IMR-90 (cell line): ENCODE measurements at regions not wholly inside any gene's neighbourhood (a gene's known extent, or its start where the extent isn't known, plus 50 kb on each side); places are given as distances from the start of the nearest gene placed in this dataset.

Experiments used
- ATAC-seq: fragments of 200-7000 bp; cut with Tn5 transposase; 2 replicates; pipeline ENCODE4 v1.9.1; 2020; ENCODE audit warnings: low read depth, mild to moderate bottlenecking, moderate library complexity
- BruUV-seq: library from RNA; stranded (reverse); fragments of 400-500 nt; replicated peaks from 2 replicates; lab custom pipeline; 2021; lab: Mats Ljungman, UMichigan
- CTCF ChIA-PET: fragments of 300-600 bp; formaldehyde crosslinking; extraction: SDS; loops from one replicate; lab custom pipeline; 2021; ENCODE audit warnings: antibody characterized with exemption; lab: Yijun Ruan, JAX
- POLR2A ChIA-PET: fragments of 300-600 bp; sonication (Branson Sonifier 250); formaldehyde crosslinking; loops from one replicate; lab custom pipeline; 2022; ENCODE audit warnings: antibody characterized with exemption; ENCODE audit not compliant: unreplicated experiment; lab: Charles Lee
- DNase-seq: peaks from one replicate; pipeline ENCODE4 v3.0.0; 2013
- H2AFZ ChIP-seq: replicated peaks from 2 replicates; pipeline ENCODE3; 2013; ENCODE audit warnings: low read length, mild to moderate bottlenecking; ENCODE audit not compliant: poor library complexity
- H2AK5ac ChIP-seq: 2 replicates; pipeline ENCODE4 v1.6.1; 2013; ENCODE audit warnings: low read depth, low read length, inconsistent platforms
- H2AK9ac ChIP-seq: replicated peaks from 2 replicates; pipeline ENCODE3; 2013; ENCODE audit warnings: mild to moderate bottlenecking, low read depth, low read length, moderate library complexity; ENCODE audit not compliant: poor library complexity
- H2BK120ac ChIP-seq: 2 replicates; pipeline ENCODE4 v1.6.1; 2013; ENCODE audit warnings: low read depth, low read length, inconsistent platforms
- H2BK15ac ChIP-seq: 3 replicates; pipeline ENCODE4 v1.6.1; 2013; ENCODE audit warnings: low read depth, low read length, inconsistent platforms
- H2BK20ac ChIP-seq: 2 replicates; pipeline ENCODE4 v1.6.1; 2013; ENCODE audit warnings: low read depth, mild to moderate bottlenecking, inconsistent platforms, low read length, moderate library complexity
- H2BK5ac ChIP-seq: 2 replicates; pipeline ENCODE4 v1.6.1; 2013; ENCODE audit warnings: mild to moderate bottlenecking, low read depth, low read length, inconsistent platforms; ENCODE audit not compliant: poor library complexity, severe bottlenecking
- H3K14ac ChIP-seq: replicated peaks from 2 replicates; pipeline ENCODE4 v1.6.1; 2013; ENCODE audit warnings: low read depth, low read length, inconsistent platforms
- H3K18ac ChIP-seq: 2 replicates; pipeline ENCODE4 v1.6.1; 2013; ENCODE audit warnings: low read depth, low read length, control low read depth
- H3K23ac ChIP-seq: 2 replicates; pipeline ENCODE4 v1.6.1; 2013; ENCODE audit warnings: low read depth, low read length, inconsistent platforms
- H3K27ac ChIP-seq: 2 replicates; pipeline ENCODE4 v1.5.1; 2013; ENCODE audit warnings: mild to moderate bottlenecking, control low read depth, low read length; ENCODE audit not compliant: insufficient read depth
- H3K27me3 ChIP-seq: 2 replicates; pipeline ENCODE4 v1.6.1; 2013; ENCODE audit warnings: low read length; ENCODE audit not compliant: control insufficient read depth, insufficient read depth
- H3K36me3 ChIP-seq: 2 replicates; pipeline ENCODE4 v1.6.1; 2013; ENCODE audit warnings: low read length, mixed read lengths; ENCODE audit not compliant: control insufficient read depth, insufficient read depth
- H3K4ac ChIP-seq: 2 replicates; pipeline ENCODE4 v1.6.1; 2013; ENCODE audit warnings: low read depth, low read length, inconsistent platforms
- H3K4me1 ChIP-seq: 2 replicates; pipeline ENCODE4 v1.6.1; 2013; ENCODE audit warnings: low read length, mixed read lengths; ENCODE audit not compliant: control insufficient read depth, insufficient read depth
- H3K4me2 ChIP-seq: 2 replicates; pipeline ENCODE4 v1.6.1; 2013; ENCODE audit warnings: low read depth, mild to moderate bottlenecking, control low read depth, low read length, moderate library complexity
- H3K4me3 ChIP-seq: 2 replicates; pipeline ENCODE4 v1.5.1; 2013; ENCODE audit warnings: low read depth, mild to moderate bottlenecking, control low read depth, low read length, moderate library complexity; ENCODE audit not compliant: insufficient read depth
- H3K56ac ChIP-seq: 2 replicates; pipeline ENCODE4 v1.6.1; 2013; ENCODE audit warnings: low read length, inconsistent platforms; ENCODE audit not compliant: insufficient read depth; ENCODE audit errors: extremely low read depth
- H3K79me1 ChIP-seq, 2 experiments: 2 replicates each; pipeline ENCODE4 v1.6.1; 2013; ENCODE audit warnings: low read length in 2 of 2, inconsistent platforms in 1 of 2, low read depth in 1 of 2
- H3K9ac ChIP-seq: 2 replicates; pipeline ENCODE4 v1.6.1; 2013; ENCODE audit warnings: low read depth, low read length, control low read depth
- H3K9me1 ChIP-seq: 2 replicates; pipeline ENCODE4 v1.6.1; 2013; ENCODE audit warnings: low read length, inconsistent platforms; ENCODE audit not compliant: insufficient read depth
- H3K9me3 ChIP-seq: 2 replicates; pipeline ENCODE4 v1.6.1; 2013; ENCODE audit warnings: low read length; ENCODE audit not compliant: control insufficient read depth, insufficient read depth
- H4K20me1 ChIP-seq: 2 replicates; pipeline ENCODE4 v1.6.1; 2013; ENCODE audit warnings: low read length, inconsistent platforms; ENCODE audit not compliant: insufficient read depth
- H4K5ac ChIP-seq: 2 replicates; pipeline ENCODE4 v1.6.1; 2013; ENCODE audit warnings: mild to moderate bottlenecking, low read depth, low read length, control low read depth
- H4K8ac ChIP-seq, 2 experiments: 2 replicates each; pipeline ENCODE4 v1.6.1; 2013; ENCODE audit warnings: low read depth in 2 of 2, low read length in 2 of 2, control low read depth in 1 of 2, inconsistent platforms in 1 of 2
- H4K91ac ChIP-seq: 2 replicates; pipeline ENCODE4 v1.6.1; 2013; ENCODE audit warnings: low read depth, low read length, inconsistent platforms; ENCODE audit not compliant: insufficient read depth
- BHLHE40 ChIP-seq: fragments of 150-350 bp; IDR thresholded peaks from 2 replicates; pipeline ENCODE4 v1.6.1; 2016; ENCODE audit warnings: mild to moderate bottlenecking, low read depth, low read length
- MAZ ChIP-seq: IDR thresholded peaks from 2 replicates; pipeline ENCODE4 v1.6.1; 2012; ENCODE audit warnings: low read depth, mild to moderate bottlenecking, low read length, improper control_type of control experiment, moderate library complexity, borderline replicate concordance
- NFE2L2 ChIP-seq: fragments of 150-350 bp; IDR thresholded peaks from 2 replicates; pipeline ENCODE4 v1.6.1; 2016; ENCODE audit warnings: low read depth, mild to moderate bottlenecking, low read length
- WGBS, 2 experiments: methylation state at CpG; one replicate each; pipeline versions ENCODE4 v1.1.5 to v1.1.7; 2013; ENCODE audit warnings: missing lambda C conversion rate in 2 of 2; ENCODE audit not compliant: insufficient read length in 1 of 2; ENCODE audit errors: extremely low coverage in 2 of 2; 5-methylcytosine and 5-hydroxymethylcytosine counted together
- dilution Hi-C: fragments of 300-500 bp; cut with HindIII; formaldehyde crosslinking; loops from one replicate; pipeline ENCODE4 v1.14.3; 2018; ENCODE audit warnings: low sequenced_read_pairs; ENCODE audit not compliant: unreplicated experiment
- in situ Hi-C: fragments of 300-500 bp; cut with MboI; formaldehyde crosslinking; loops from 3 replicates; pipeline ENCODE4 v1.14.3; 2019; ENCODE audit warnings: low sequenced_read_pairs, inconsistent platforms, mixed read lengths
- intact Hi-C: fragments of 100-400 bp; cut with micrococcal nuclease; formaldehyde crosslinking; loops from 2 replicates; pipeline ENCODE4 v1.10.0; 2022

- no peaks in the 10 kb centered on the region for H3K4me1 ChIP-seq
- H3K9ac ChIP-seq, result no peak overlapping the region
- no peak overlapping the region for H3K23ac ChIP-seq
- H2BK15ac ChIP-seq, result no peak overlapping the region
- no peaks in the 10 kb centered on the region for H3K9me1 ChIP-seq
- H3K18ac ChIP-seq, result no peak overlapping the region
- H4K8ac ChIP-seq, result no peak overlapping the region
- in situ Hi-C loops (no loop called here), dilution Hi-C loops (no loop called here), intact Hi-C loops (no loop called here)
- no peak overlapping the region for H2AFZ ChIP-seq
- no peak overlapping the region for H3K14ac ChIP-seq
- H2AK9ac ChIP-seq, result no peak overlapping the region
- ChIA-PET CTCF (no interaction called here), POLR2A (no interaction called here)
- peak; percentile 0 for DNase-seq
- H3K79me1 ChIP-seq, result no peaks in the 10 kb centered on the region
- H2AK5ac ChIP-seq, result no peak overlapping the region
- no peak overlapping the region for H3K4ac ChIP-seq
- no peak overlapping the region for H4K5ac ChIP-seq
- H2BK20ac ChIP-seq, result no peak overlapping the region
- H2BK5ac ChIP-seq, result no peak overlapping the region
- H4K20me1 ChIP-seq, result no peaks in the 10 kb centered on the region
- no peak overlapping the region for H3K27ac ChIP-seq
- H3K27me3 ChIP-seq, result no peaks in the 10 kb centered on the region
- H3K36me3 ChIP-seq, result no peaks in the 10 kb centered on the region
- H3K9me3 ChIP-seq, result no peaks in the 10 kb centered on the region; the same call in 1 of the 2 replicates
- BruUV-seq, result no TSS peak
- H3K56ac ChIP-seq, result no peak overlapping the region
- no CpG with 5 or more reads among the region's 2 CpGs for WGBS, 2 experiments
- H4K91ac ChIP-seq, result no peak overlapping the region
- no peak overlapping the region for H3K4me3 ChIP-seq
- H3K4me2 ChIP-seq, result no peak overlapping the region
- ATAC-seq, result no peak
- H2BK120ac ChIP-seq, result no peak overlapping the region
- TF ChIP-seq BHLHE40 (no peak), NFE2L2 (no peak), MAZ (no peak)
Observed at GRCh38 chr5:13034061-13034460, 910.4 kb downstream of the DNAH5 start.
